A549 (cell line): ENCODE measurements at regions not wholly inside any gene's neighbourhood (a gene's known extent, or its start where the extent isn't known, plus 50 kb on each side); places are given as distances from the start of the nearest gene placed in this dataset.

Experiments
- ATAC-seq, 2 experiments: fragments of 200-7000 bp in 1 of 2; fragments of >200 bp in 1 of 2; cut with Nextera tagmentation in 1 of 2; cut with Tn5 transposase in 1 of 2; 3 replicates each; pipeline versions ENCODE4 v1.8.0 to v1.9.1; 2018 to 2020; ENCODE audit warnings: mild to moderate bottlenecking in 1 of 2, moderate library complexity in 1 of 2
- CTCF ChIA-PET: fragments of 300-600 bp; sonication (Branson Sonifier 250); formaldehyde crosslinking; extraction: SDS; loops from one replicate; lab custom pipeline; 2021; ENCODE audit warnings: antibody characterized with exemption, inconsistent platforms; lab: Yijun Ruan, JAX
- POLR2A ChIA-PET: fragments of 350-600 bp; formaldehyde crosslinking; extraction: SDS; loops from one replicate; lab custom pipeline; 2021; ENCODE audit warnings: antibody characterized with exemption, inconsistent platforms; lab: Yijun Ruan, JAX
- DNase-seq, 2 experiments: peaks; one replicate each; pipeline versions ENCODE4 v3.0.0 to v3.0.0-alpha.2; 2011 to 2016; ENCODE audit warnings: low read depth in 1 of 2, low spot score in 1 of 2
- FAIRE-seq: peaks from 2 replicates; lab custom pipeline; 2011; peaks lifted over from hg19 to GRCh38; lab: Jason Lieb, UNC
- H3K27ac ChIP-seq, 2 experiments: fragments of >200 bp; sonication (Bioruptor Twin); formaldehyde crosslinking; 3 replicates each; pipeline ENCODE4 v1.5.1; 2016 to 2017
- H3K4me1 ChIP-seq: fragments of >200 bp; sonication (Bioruptor Twin); formaldehyde crosslinking; 3 replicates; pipeline ENCODE4 v1.6.1; 2016
- H3K4me2 ChIP-seq: fragments of >200 bp; sonication (Bioruptor Twin); formaldehyde crosslinking; 3 replicates; pipeline ENCODE4 v1.6.1; 2016
- H3K4me3 ChIP-seq: fragments of >200 bp; sonication (Bioruptor Twin); formaldehyde crosslinking; 3 replicates; pipeline ENCODE4 v1.5.1; 2016
- H3K9me3 ChIP-seq: fragments of >200 bp; sonication (Bioruptor Twin); formaldehyde crosslinking; 3 replicates; pipeline ENCODE4 v1.6.1; 2016
- CHD4 ChIP-seq: fragments of 200-600 bp; sonication (generic); IDR thresholded peaks from 2 replicates; pipeline ENCODE4 v1.6.1; 2016; ENCODE audit warnings: antibody characterized with exemption, mild to moderate bottlenecking, borderline replicate concordance
- EHMT2 ChIP-seq: fragments of 200-600 bp; sonication (generic); IDR thresholded peaks from 2 replicates; pipeline ENCODE4 v1.6.1; 2016; ENCODE audit warnings: antibody characterized with exemption, low read depth, mild to moderate bottlenecking, moderate library complexity
- ESRRA ChIP-seq: fragments of 150-350 bp; IDR thresholded peaks from 2 replicates; pipeline ENCODE4 v1.6.1; 2014; ENCODE audit warnings: mild to moderate bottlenecking, low read length, borderline replicate concordance
- GATA3 ChIP-seq: IDR thresholded peaks from 2 replicates; pipeline ENCODE4 v1.6.1; 2012; ENCODE audit warnings: borderline replicate concordance
- HDAC2 ChIP-seq: fragments of 200-600 bp; sonication (generic); IDR thresholded peaks from 2 replicates; pipeline ENCODE4 v1.6.1; 2016
- HEYL ChIP-seq: fragments of 250-450 bp; sonication (Bioruptor Pico); IDR thresholded peaks from 2 replicates; pipeline ENCODE4 v1.8.0; 2021; ENCODE audit warnings: mild to moderate bottlenecking, moderate library complexity
- HOXA7 ChIP-seq: fragments of 250-450 bp; sonication (Bioruptor Pico); IDR thresholded peaks from 2 replicates; pipeline ENCODE4 v1.5.0; 2020; ENCODE audit warnings: mild to moderate bottlenecking, moderate library complexity
- JUNB ChIP-seq: fragments of >200 bp; sonication (Bioruptor Twin); formaldehyde crosslinking; IDR thresholded peaks from 2 replicates; pipeline ENCODE4 v1.6.1; 2016
- KDM1A ChIP-seq: fragments of 200-600 bp; sonication (generic); IDR thresholded peaks from 2 replicates; pipeline ENCODE4 v1.6.1; 2016; ENCODE audit warnings: low read depth, mild to moderate bottlenecking
- MAFK ChIP-seq: fragments of 450-650 bp; IDR thresholded peaks from 2 replicates; pipeline ENCODE4 v1.6.1; 2014; ENCODE audit not compliant: partially characterized antibody
- MYC ChIP-seq: IDR thresholded peaks from 2 replicates; pipeline ENCODE4 v1.6.1; 2012; ENCODE audit warnings: mild to moderate bottlenecking, inconsistent platforms, low read length, improper control_type of control experiment, borderline replicate concordance
- NFE2L2 ChIP-seq: fragments of 150-350 bp; conservative IDR thresholded peaks from 2 replicates; pipeline ENCODE4 v1.6.1; 2014; ENCODE audit warnings: low read length
- PHF8 ChIP-seq: fragments of 200-600 bp; sonication (generic); IDR thresholded peaks from 2 replicates; pipeline ENCODE4 v1.6.1; 2016; ENCODE audit warnings: low read depth, mild to moderate bottlenecking, antibody characterized with exemption, moderate library complexity, borderline replicate concordance
- RAD21 ChIP-seq, 2 experiments: fragments of >200 bp in 1 of 2; sonication (Bioruptor Twin) in 1 of 2; formaldehyde crosslinking in 1 of 2; IDR thresholded peaks in 1 of 2; conservative IDR thresholded peaks in 1 of 2; 2 replicates in 1 of 2; 3 replicates in 1 of 2; pipeline ENCODE4 v1.6.1; 2012 to 2018; ENCODE audit warnings: inconsistent platforms in 1 of 2
- TP53 ChIP-seq: fragments of 250-450 bp; sonication (Bioruptor Pico); IDR thresholded peaks from 2 replicates; pipeline ENCODE4 v1.5.0; 2021; ENCODE audit warnings: mild to moderate bottlenecking, moderate library complexity
- ZC3H11A ChIP-seq: fragments of 450-650 bp; IDR thresholded peaks from 2 replicates; pipeline ENCODE4 v1.6.1; 2014; ENCODE audit warnings: antibody characterized with exemption, mild to moderate bottlenecking
- ZFP36 ChIP-seq: fragments of 450-650 bp; IDR thresholded peaks from 2 replicates; pipeline ENCODE4 v1.6.1; 2014; ENCODE audit warnings: borderline replicate concordance; ENCODE audit not compliant: partially characterized antibody
- ZNF302 ChIP-seq: fragments of 250-450 bp; sonication (Bioruptor Pico); IDR thresholded peaks from 2 replicates; pipeline ENCODE4 v1.9.0; 2021; ENCODE audit warnings: inconsistent platforms, mild to moderate bottlenecking, moderate library complexity
- WGBS: methylation state at CpG from one replicate; pipeline ENCODE4 v1.1.6; 2017; ENCODE audit errors: missing lambda C conversion rate; 5-methylcytosine and 5-hydroxymethylcytosine counted together
- TF ChIP-seq, protein P1 (sequence below): IDR thresholded peaks from 2 replicates; pipeline ENCODE4 v1.6.1; 2012
- TF ChIP-seq, protein P2 (sequence below): fragments of >200 bp; sonication (Bioruptor Twin); formaldehyde crosslinking; IDR thresholded peaks from 2 replicates; pipeline ENCODE4 v1.6.1; 2016
- TF ChIP-seq, protein P3 (sequence below): IDR thresholded peaks from 2 replicates; pipeline ENCODE4 v1.6.1; 2012
- TF ChIP-seq, protein P4 (sequence below): fragments of 250-450 bp; sonication (Bioruptor Pico); IDR thresholded peaks from 2 replicates; pipeline ENCODE4 v1.5.0; 2021; ENCODE audit warnings: mild to moderate bottlenecking, moderate library complexity, borderline replicate concordance
- TF ChIP-seq, protein P5 (sequence below): fragments of 250-450 bp; sonication (Bioruptor Pico); IDR thresholded peaks from 2 replicates; pipeline ENCODE4 v1.5.0; 2020; ENCODE audit warnings: low read depth, mild to moderate bottlenecking, moderate library complexity

DNA sequence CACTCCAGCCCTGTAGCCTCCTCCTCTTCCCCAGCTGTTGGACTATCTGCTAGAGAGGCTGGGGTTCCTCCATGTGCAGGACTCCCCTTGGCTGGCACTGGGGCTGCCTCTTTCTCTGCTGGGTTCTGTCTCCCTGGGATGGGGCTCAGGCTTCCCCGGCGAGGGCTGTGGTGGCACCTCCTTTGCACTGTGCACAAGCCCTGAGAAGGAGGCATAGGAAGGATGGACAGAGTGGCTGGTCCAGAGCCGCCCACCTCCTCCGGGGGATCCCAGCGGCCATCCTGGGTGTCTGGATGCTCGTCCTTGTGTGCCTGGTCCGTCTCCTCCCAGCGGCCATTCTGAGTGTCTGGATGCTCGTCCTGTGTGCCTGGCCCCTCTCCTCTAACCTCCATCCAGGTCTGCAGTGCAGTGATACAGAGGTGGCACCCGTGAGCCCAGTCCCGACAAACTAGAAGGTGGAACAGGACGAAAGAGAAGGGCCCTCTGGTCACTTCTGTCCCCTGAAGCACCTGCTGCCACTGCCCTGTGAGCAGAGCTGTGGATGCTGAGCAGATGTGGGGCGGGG lies 633.7 kb downstream of the BRD1 start:
- CTCF ChIA-PET, result interaction anchor here (0.7 kb wide), 1 partner anchor 10 kb away, joined by 3 read pairs; no protein-coding TSS in a partner anchor
- Histone ChIP-seq H3K4me3 (no peak overlapping the region), H3K9me3 (no peaks in the 10 kb centered on the region), H3K4me1 (no peaks in the 10 kb centered on the region), H3K27ac (no peak overlapping the region), H3K4me2 (no peak overlapping the region)
- FAIRE-seq, result no peak
- POLR2A ChIA-PET, result no interaction called here
- no peak for DNase-seq
- no peak for TF ChIP-seq JUNB
- TF ChIP-seq GATA3, result no peak
- TF ChIP-seq NFE2L2, result no peak
- no peak for ATAC-seq
- WGBS, result 15% methylated on average over 10 of the region's 13 CpGs

DNA sequence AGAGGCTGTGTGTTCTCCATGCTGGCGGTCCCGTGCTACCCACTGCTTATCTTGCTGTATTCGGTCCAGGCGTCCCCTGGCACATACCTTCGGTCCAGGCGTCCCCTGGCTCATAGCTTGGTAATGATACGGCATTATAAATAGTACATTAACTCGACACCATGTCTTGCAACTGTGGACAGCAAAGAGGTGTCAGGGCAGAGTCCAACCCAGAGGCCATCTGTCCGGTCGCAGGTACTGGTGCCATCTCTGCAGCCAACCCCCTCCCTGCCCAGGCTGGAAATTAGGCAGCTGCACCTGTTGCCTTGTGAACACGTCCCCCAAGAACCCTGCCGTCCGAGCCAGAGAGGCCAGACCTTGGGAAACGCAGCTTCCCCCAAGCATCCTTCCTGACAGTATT lies 634.3 kb downstream of the BRD1 start:
- DNase-seq, result no peak
- no peak overlapping the region for H3K4me3 ChIP-seq
- FAIRE-seq, result no peak
- TF ChIP-seq RAD21 (conservative IDR thresholded peaks at IDR 0.05 in 1 of 2, IDR thresholded peaks at IDR 0.05 in 1 of 2) (no peak), PHF8 (no peak), MAFK (no peak), HEYL (CRISPR knock-in tag) (no peak), EHMT2 (no peak), MYC (no peak)
- TF ChIP-seq, protein P1, sequence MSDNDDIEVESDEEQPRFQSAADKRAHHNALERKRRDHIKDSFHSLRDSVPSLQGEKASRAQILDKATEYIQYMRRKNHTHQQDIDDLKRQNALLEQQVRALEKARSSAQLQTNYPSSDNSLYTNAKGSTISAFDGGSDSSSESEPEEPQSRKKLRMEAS, result no peak
- 21% methylated on average over 4 of the region's 14 CpGs for WGBS
- no peak overlapping the region for H3K4me2 ChIP-seq
- POLR2A ChIA-PET, result no interaction called here
- CTCF ChIA-PET, result no interaction called here
- no peak overlapping the region for H3K27ac ChIP-seq
- no peaks in the 10 kb centered on the region for H3K4me1 ChIP-seq
- no peaks in the 10 kb centered on the region for H3K9me3 ChIP-seq
- no peak for ATAC-seq

DNA sequence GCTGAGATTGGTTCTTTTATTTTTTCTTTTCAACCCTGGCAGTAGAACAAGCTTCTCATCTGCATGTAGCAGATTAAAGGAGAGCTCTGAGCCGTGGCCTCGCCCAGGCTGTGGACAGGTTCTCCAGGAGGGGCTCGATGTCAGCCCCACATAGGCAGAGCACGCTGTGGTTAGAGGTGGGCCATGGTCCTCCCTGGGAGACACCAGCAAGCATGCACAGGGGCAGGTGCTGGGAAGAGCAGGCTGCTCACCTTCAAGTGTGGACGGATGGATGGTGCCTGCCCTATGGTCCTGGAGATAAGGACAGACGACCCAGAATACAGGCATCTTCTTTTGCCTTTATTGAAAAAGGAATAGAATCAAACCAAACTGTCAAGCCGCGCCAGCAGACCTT lies 634.8 kb downstream of the BRD1 start:
- ChIA-PET POLR2A (no interaction called here), CTCF (no interaction called here)
- H3K4me3 ChIP-seq, result no peak overlapping the region
- 13% methylated on average over 6 of the region's 8 CpGs for WGBS
- FAIRE-seq (no peak), ATAC-seq (no peak), DNase-seq (no peak)
- peaks cover 1% of the 10 kb centered on the region; the same call in 1 of the 3 replicates for H3K9me3 ChIP-seq
- H3K4me1 ChIP-seq, result no peaks in the 10 kb centered on the region
- TF ChIP-seq HOXA7 (CRISPR knock-in tag), result no peak
- TF ChIP-seq RAD21 (conservative IDR thresholded peaks at IDR 0.05 in 1 of 2, IDR thresholded peaks at IDR 0.05 in 1 of 2), result no peak
- no peak for TF ChIP-seq ZNF302 (CRISPR knock-in tag)
- TF ChIP-seq KDM1A, result no peak
- TF ChIP-seq HDAC2, result no peak
- TF ChIP-seq ESRRA, result no peak
- TF ChIP-seq, protein P2, sequence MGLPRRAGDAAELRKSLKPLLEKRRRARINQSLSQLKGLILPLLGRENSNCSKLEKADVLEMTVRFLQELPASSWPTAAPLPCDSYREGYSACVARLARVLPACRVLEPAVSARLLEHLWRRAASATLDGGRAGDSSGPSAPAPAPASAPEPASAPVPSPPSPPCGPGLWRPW, result no peak
- TF ChIP-seq GATA3, result no peak
- no peak for TF ChIP-seq ZFP36
- H3K27ac ChIP-seq, result no peak overlapping the region
- H3K4me2 ChIP-seq, result no peak overlapping the region

DNA sequence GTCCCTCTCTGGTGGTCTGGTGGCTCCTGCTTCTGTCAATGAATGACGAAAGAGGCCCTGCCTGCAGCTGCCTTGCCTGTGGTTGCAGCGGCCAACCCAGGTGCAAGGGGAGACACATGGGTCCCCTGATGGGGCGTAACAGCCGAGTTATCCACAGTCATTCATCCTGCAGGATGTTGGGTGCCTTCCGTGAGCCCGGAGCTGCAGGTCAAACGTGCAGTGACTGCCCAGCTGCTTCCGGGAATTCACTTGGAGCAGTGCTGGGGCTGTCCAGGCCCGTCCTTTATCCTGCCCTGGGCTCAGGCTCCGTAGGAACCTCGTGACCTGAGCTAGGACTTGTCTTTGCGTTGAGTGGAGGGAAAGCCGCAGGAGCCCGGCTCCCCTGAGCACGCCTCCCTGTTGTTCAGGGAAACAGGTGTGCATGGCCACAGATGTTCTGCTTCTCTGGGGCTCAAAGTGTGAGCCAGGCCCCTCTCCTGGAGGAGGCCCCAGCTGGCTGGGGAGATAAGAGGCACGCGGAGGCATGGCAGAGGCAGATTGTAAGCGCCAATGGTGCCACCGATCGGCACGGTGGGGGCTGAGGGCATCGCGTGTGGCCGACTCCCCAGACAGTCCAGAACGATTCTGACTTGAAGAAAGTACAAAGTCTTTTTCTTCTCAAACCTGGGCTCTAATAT lies 635.4 kb downstream of the BRD1 start:
- no peak overlapping the region for H3K4me3 ChIP-seq
- no peak for FAIRE-seq
- no peak for DNase-seq
- TF ChIP-seq, protein P3, sequence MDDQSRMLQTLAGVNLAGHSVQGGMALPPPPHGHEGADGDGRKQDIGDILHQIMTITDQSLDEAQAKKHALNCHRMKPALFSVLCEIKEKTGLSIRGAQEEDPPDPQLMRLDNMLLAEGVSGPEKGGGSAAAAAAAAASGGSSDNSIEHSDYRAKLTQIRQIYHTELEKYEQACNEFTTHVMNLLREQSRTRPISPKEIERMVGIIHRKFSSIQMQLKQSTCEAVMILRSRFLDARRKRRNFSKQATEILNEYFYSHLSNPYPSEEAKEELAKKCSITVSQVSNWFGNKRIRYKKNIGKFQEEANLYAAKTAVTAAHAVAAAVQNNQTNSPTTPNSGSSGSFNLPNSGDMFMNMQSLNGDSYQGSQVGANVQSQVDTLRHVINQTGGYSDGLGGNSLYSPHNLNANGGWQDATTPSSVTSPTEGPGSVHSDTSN, result no peak
- TF ChIP-seq ZC3H11A (no peak), RAD21 (conservative IDR thresholded peaks at IDR 0.05 in 1 of 2, IDR thresholded peaks at IDR 0.05 in 1 of 2) (no peak), TP53 (CRISPR knock-in tag) (no peak), CHD4 (no peak)
- TF ChIP-seq, protein P4, sequence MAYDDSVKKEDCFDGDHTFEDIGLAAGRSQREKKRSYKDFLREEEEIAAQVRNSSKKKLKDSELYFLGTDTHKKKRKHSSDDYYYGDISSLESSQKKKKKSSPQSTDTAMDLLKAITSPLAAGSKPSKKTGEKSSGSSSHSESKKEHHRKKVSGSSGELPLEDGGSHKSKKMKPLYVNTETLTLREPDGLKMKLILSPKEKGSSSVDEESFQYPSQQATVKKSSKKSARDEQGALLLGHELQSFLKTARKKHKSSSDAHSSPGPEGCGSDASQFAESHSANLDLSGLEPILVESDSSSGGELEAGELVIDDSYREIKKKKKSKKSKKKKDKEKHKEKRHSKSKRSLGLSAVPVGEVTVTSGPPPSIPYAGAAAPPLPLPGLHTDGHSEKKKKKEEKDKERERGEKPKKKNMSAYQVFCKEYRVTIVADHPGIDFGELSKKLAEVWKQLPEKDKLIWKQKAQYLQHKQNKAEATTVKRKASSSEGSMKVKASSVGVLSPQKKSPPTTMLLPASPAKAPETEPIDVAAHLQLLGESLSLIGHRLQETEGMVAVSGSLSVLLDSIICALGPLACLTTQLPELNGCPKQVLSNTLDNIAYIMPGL (CRISPR knock-in tag), result no peak
- TF ChIP-seq, protein P5, sequence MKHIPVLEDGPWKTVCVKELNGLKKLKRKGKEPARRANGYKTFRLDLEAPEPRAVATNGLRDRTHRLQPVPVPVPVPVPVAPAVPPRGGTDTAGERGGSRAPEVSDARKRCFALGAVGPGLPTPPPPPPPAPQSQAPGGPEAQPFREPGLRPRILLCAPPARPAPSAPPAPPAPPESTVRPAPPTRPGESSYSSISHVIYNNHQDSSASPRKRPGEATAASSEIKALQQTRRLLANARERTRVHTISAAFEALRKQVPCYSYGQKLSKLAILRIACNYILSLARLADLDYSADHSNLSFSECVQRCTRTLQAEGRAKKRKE, result no peak
- no peak overlapping the region for H3K4me2 ChIP-seq
- peaks cover 3% of the 10 kb centered on the region; the same call in 1 of the 3 replicates for H3K9me3 ChIP-seq
- no peak overlapping the region for H3K27ac ChIP-seq
- ChIA-PET POLR2A (no interaction called here), CTCF (interaction anchor here (0.6 kb wide), 1 partner anchor 143 kb away, joined by 3 read pairs; no protein-coding TSS in a partner anchor)
- no peaks in the 10 kb centered on the region for H3K4me1 ChIP-seq
- no peak for ATAC-seq
- 32% methylated on average over 12 of the region's 25 CpGs for WGBS
